ENCODE measurements at regions not wholly inside any gene's neighbourhood (a gene's known extent, or its start where the extent isn't known, plus 50 kb on each side); places are given as distances from the start of the nearest gene placed in this dataset.
A peak's percentile ranks its signal among the peaks of the same experiment; 100 is the strongest.
"Not testable (repeated sequence)": the region's sequence is repeated elsewhere in the genome, so short reads cannot be mapped to it uniquely, and the experiment has no call there.

DNA sequence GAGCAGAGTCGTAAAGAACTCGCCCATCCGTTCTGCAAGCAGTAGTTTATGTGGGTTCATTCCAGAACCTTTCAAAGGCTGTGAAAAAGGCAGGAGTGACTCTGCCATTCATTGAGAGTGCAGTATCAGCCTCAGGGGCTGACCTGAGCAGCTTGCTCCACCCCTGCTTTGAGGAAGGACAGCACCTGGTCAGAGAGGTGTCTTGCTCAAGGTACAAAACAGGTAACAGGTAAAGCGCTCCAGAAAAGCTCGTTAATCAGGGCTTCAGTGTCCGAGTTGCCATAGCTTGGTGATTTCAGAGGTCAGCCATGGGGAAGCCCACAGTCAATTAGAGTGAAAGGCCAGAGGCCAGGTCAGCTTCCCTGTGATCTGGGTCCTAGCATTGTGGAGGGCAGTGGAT lies 251.1 kb downstream of the ABCC12 start:
- no peaks in the 10 kb centered on the region for H3K9me1 ChIP-seq (ENCODE audit: control insufficient read depth, extremely low read depth, insufficient read depth, low read length)
- H3K4me2 ChIP-seq (ENCODE audit: control insufficient read depth, extremely low read depth, insufficient read depth, low read depth, low read length): no peak overlapping the region
- no peak overlapping the region for H3K9ac ChIP-seq (ENCODE audit: control insufficient read depth, extremely low read depth, insufficient read depth, low read length)
- H2AFZ ChIP-seq (ENCODE audit: control insufficient read depth, low read length): peak overlapping the region; percentile 56
- no peaks in the 10 kb centered on the region for H4K20me1 ChIP-seq (ENCODE audit: control insufficient read depth, extremely low read depth, insufficient read depth, low read length)
- dilution Hi-C loops (cut with MboI; ENCODE audit: extremely low pct_ligation_motif_present, low sequenced_read_pairs): no loop called here
- no peaks in the 10 kb centered on the region for H3K27me3 ChIP-seq (ENCODE audit: control insufficient read depth, extremely low read depth, insufficient read depth, low read length)
- H3K4me3 ChIP-seq (ENCODE audit: control insufficient read depth in 2 of 3, extremely low read depth in 1 of 3, insufficient read depth in 2 of 3, low read depth in 1 of 3, low read length in 3 of 3): no peak overlapping the region
- H3K4me1 ChIP-seq (ENCODE audit: control insufficient read depth, extremely low read depth, insufficient read depth, low read length): peaks cover 23% of the 10 kb centered on the region
- no peak overlapping the region for H3K27ac ChIP-seq (ENCODE audit: control insufficient read depth, insufficient read depth, low read length)
- no peaks in the 10 kb centered on the region for H3K79me2 ChIP-seq (ENCODE audit: control insufficient read depth, insufficient read depth, low read length)
- no peaks in the 10 kb centered on the region for H3K36me3 ChIP-seq (ENCODE audit: control insufficient read depth in 2 of 2, extremely low read depth in 1 of 2, insufficient read depth in 2 of 2, low read length in 2 of 2)
- no peak for TF ChIP-seq EZH2 (IDR thresholded peaks at IDR 0.05; ENCODE audit: low read length)
- TF ChIP-seq, protein P1, sequence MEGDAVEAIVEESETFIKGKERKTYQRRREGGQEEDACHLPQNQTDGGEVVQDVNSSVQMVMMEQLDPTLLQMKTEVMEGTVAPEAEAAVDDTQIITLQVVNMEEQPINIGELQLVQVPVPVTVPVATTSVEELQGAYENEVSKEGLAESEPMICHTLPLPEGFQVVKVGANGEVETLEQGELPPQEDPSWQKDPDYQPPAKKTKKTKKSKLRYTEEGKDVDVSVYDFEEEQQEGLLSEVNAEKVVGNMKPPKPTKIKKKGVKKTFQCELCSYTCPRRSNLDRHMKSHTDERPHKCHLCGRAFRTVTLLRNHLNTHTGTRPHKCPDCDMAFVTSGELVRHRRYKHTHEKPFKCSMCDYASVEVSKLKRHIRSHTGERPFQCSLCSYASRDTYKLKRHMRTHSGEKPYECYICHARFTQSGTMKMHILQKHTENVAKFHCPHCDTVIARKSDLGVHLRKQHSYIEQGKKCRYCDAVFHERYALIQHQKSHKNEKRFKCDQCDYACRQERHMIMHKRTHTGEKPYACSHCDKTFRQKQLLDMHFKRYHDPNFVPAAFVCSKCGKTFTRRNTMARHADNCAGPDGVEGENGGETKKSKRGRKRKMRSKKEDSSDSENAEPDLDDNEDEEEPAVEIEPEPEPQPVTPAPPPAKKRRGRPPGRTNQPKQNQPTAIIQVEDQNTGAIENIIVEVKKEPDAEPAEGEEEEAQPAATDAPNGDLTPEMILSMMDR (optimal IDR thresholded peaks at IDR 0.05 in 1 of 3, IDR thresholded peaks at IDR 0.05 in 1 of 3, conservative IDR thresholded peaks at IDR 0.05 in 1 of 3; ENCODE audit: extremely low read depth in 1 of 3, insufficient read depth in 2 of 3, low read length in 3 of 3): no peak
- H3K9me3 ChIP-seq (ENCODE audit: control insufficient read depth, low read depth, low read length): no peaks in the 10 kb centered on the region
- DNase-seq (ENCODE audit: low read depth, low spot score): no peak
- peak; percentile 81 for FAIRE-seq

DNA sequence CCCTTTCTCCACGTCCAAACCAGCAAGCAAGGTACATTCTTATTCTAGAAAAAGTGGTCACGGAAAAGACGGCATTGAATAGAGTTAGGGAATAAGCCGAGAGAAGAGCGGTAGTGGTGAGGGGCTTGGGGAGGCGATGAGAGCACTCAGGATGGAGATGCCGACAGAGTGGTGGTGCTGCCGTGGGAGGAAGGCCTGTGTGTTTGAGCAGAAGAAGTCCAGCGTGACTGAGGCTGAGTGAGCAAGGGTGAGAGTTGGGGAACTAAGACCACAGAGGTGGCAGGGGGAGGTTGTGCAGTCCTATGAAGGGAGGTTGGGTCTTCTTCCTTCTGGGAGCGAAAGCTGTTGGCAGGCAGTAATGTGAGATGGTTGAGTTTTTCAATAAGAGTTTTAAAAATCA lies 252.3 kb downstream of the ABCC12 start:
- Histone ChIP-seq H3K4me3 (ENCODE audit: control insufficient read depth in 2 of 3, extremely low read depth in 1 of 3, insufficient read depth in 2 of 3, low read depth in 1 of 3, low read length in 3 of 3) (no peak overlapping the region), H4K20me1 (ENCODE audit: control insufficient read depth, extremely low read depth, insufficient read depth, low read length) (no peaks in the 10 kb centered on the region), H3K36me3 (ENCODE audit: control insufficient read depth in 2 of 2, extremely low read depth in 1 of 2, insufficient read depth in 2 of 2, low read length in 2 of 2) (no peaks in the 10 kb centered on the region), H3K9me3 (ENCODE audit: control insufficient read depth, low read depth, low read length) (no peaks in the 10 kb centered on the region), H3K27me3 (ENCODE audit: control insufficient read depth, extremely low read depth, insufficient read depth, low read length) (no peaks in the 10 kb centered on the region), H2AFZ (ENCODE audit: control insufficient read depth, low read length) (no peak overlapping the region), H3K9ac (ENCODE audit: control insufficient read depth, extremely low read depth, insufficient read depth, low read length) (no peak overlapping the region), H3K79me2 (ENCODE audit: control insufficient read depth, insufficient read depth, low read length) (no peaks in the 10 kb centered on the region), H3K27ac (ENCODE audit: control insufficient read depth, insufficient read depth, low read length) (no peak overlapping the region), H3K9me1 (ENCODE audit: control insufficient read depth, extremely low read depth, insufficient read depth, low read length) (no peaks in the 10 kb centered on the region), H3K4me2 (ENCODE audit: control insufficient read depth, extremely low read depth, insufficient read depth, low read depth, low read length) (no peak overlapping the region), H3K4me1 (ENCODE audit: control insufficient read depth, extremely low read depth, insufficient read depth, low read length) (peaks cover 23% of the 10 kb centered on the region)
- no peak for TF ChIP-seq EZH2 (IDR thresholded peaks at IDR 0.05; ENCODE audit: low read length)
- TF ChIP-seq, protein P1 (optimal IDR thresholded peaks at IDR 0.05 in 1 of 3, IDR thresholded peaks at IDR 0.05 in 1 of 3, conservative IDR thresholded peaks at IDR 0.05 in 1 of 3; ENCODE audit: extremely low read depth in 1 of 3, insufficient read depth in 2 of 3, low read length in 3 of 3): no peak
- no peak for FAIRE-seq
- dilution Hi-C loops (cut with MboI; ENCODE audit: extremely low pct_ligation_motif_present, low sequenced_read_pairs): no loop called here
- DNase-seq (ENCODE audit: low read depth, low spot score): no peak

DNA sequence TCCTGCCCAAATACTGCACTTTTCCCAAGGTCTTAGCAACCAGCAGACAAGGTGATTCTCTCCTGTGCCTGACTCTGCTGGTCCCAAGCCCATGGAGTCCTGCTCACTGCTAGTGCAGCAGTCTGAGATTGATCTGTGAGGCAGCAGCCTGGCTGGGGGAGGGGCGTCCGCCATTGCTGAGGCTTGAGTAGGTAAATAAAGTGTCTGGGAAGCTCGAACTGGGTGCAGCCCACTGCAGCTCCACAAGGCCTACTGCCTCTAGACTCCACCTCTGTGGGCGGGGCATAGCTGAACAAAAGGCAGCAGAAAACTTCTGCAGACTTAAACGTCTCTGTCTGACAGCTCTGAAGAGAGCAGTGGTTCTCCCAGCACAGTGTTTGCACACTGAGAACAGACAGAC lies 258.7 kb downstream of the ABCC12 start:
- H2AFZ ChIP-seq (ENCODE audit: control insufficient read depth, low read length); H3K9ac ChIP-seq (ENCODE audit: control insufficient read depth, extremely low read depth, insufficient read depth, low read length); dilution Hi-C loops (cut with MboI; ENCODE audit: extremely low pct_ligation_motif_present, low sequenced_read_pairs); H3K79me2 ChIP-seq (ENCODE audit: control insufficient read depth, insufficient read depth, low read length); H3K27me3 ChIP-seq (ENCODE audit: control insufficient read depth, extremely low read depth, insufficient read depth, low read length); H3K36me3 ChIP-seq (ENCODE audit: control insufficient read depth in 2 of 2, extremely low read depth in 1 of 2, insufficient read depth in 2 of 2, low read length in 2 of 2); H3K4me1 ChIP-seq (ENCODE audit: control insufficient read depth, extremely low read depth, insufficient read depth, low read length); H3K9me3 ChIP-seq (ENCODE audit: control insufficient read depth, low read depth, low read length); H3K4me3 ChIP-seq (ENCODE audit: control insufficient read depth in 2 of 3, extremely low read depth in 1 of 3, insufficient read depth in 2 of 3, low read depth in 1 of 3, low read length in 3 of 3); H3K4me2 ChIP-seq (ENCODE audit: control insufficient read depth, extremely low read depth, insufficient read depth, low read depth, low read length); H3K27ac ChIP-seq (ENCODE audit: control insufficient read depth, insufficient read depth, low read length); DNase-seq (ENCODE audit: low read depth, low spot score); H3K9me1 ChIP-seq (ENCODE audit: control insufficient read depth, extremely low read depth, insufficient read depth, low read length); FAIRE-seq; H4K20me1 ChIP-seq (ENCODE audit: control insufficient read depth, extremely low read depth, insufficient read depth, low read length): not testable (repeated sequence)
